HG03442 (cell line): ENCODE measurements at regions not wholly inside any gene's neighbourhood (a gene's known extent, or its start where the extent isn't known, plus 50 kb on each side); places are given as distances from the start of the nearest gene placed in this dataset.

Source experiments
- ATAC-seq: cut with Tn5 transposase; IDR thresholded peaks from one replicate; pipeline ENCODE4 v1.9.1; 2021; ENCODE audit warnings: mild to moderate bottlenecking, moderate library complexity; ENCODE audit not compliant: unreplicated experiment

GRCh38 chr12:43099691-43100163, 452.3 kb downstream of the ADAMTS20 start:
- no peak for ATAC-seq

GRCh38 chr12:43098766-43099550, 453.0 kb downstream of the ADAMTS20 start:
- no peak for ATAC-seq

- no peak for ATAC-seq
Observed at GRCh38 chr12:43098071-43098470, 453.9 kb downstream of the ADAMTS20 start.

- ATAC-seq, result no peak
Observed at GRCh38 chr12:43097471-43097870, 454.5 kb downstream of the ADAMTS20 start.

GRCh38 chr12:43095669-43096280, 456.2 kb downstream of the ADAMTS20 start:
- ATAC-seq, result no peak

- ATAC-seq, result no peak
Observed at GRCh38 chr12:43094886-43095575, 457.0 kb downstream of the ADAMTS20 start.

GRCh38 chr12:43090981-43091380, 461.0 kb downstream of the ADAMTS20 start:
- ATAC-seq, result no peak

GRCh38 chr12:43087195-43088091, 464.6 kb downstream of the ADAMTS20 start:
- ATAC-seq, result no peak

GRCh38 chr12:43079476-43079875, 472.5 kb downstream of the ADAMTS20 start:
- no peak for ATAC-seq

- no peak for ATAC-seq
Observed at GRCh38 chr12:43078976-43079375, 473.0 kb downstream of the ADAMTS20 start.

- no peak for ATAC-seq
Observed at GRCh38 chr12:43072431-43072830, 479.6 kb downstream of the ADAMTS20 start.

- peak; percentile 39 for ATAC-seq
Observed at GRCh38 chr12:43069768-43070221, 480.2 kb upstream of the PRICKLE1 start.

- ATAC-seq, result no peak
Observed at GRCh38 chr12:43066471-43066870, 476.9 kb upstream of the PRICKLE1 start.

- ATAC-seq, result no peak
Observed at GRCh38 chr12:43063650-43064049, 474.1 kb upstream of the PRICKLE1 start.

- no peak for ATAC-seq
Observed at GRCh38 chr12:43062201-43062895, 472.8 kb upstream of the PRICKLE1 start.

- no peak for ATAC-seq
Observed at GRCh38 chr12:43060742-43061141, 471.2 kb upstream of the PRICKLE1 start.

- ATAC-seq, result no peak
Observed at GRCh38 chr12:43058616-43059015, 469.1 kb upstream of the PRICKLE1 start.

GRCh38 chr12:43057566-43057965, 468.0 kb upstream of the PRICKLE1 start:
- no peak for ATAC-seq

- ATAC-seq, result no peak
Observed at GRCh38 chr12:43054085-43054484, 464.5 kb upstream of the PRICKLE1 start.

- ATAC-seq, result no peak
Observed at GRCh38 chr12:43052441-43052840, 462.9 kb upstream of the PRICKLE1 start.
